ENCODE measurements at regions not wholly inside any gene's neighbourhood (a gene's known extent, or its start where the extent isn't known, plus 50 kb on each side); places are given as distances from the start of the nearest gene placed in this dataset.

DNA sequence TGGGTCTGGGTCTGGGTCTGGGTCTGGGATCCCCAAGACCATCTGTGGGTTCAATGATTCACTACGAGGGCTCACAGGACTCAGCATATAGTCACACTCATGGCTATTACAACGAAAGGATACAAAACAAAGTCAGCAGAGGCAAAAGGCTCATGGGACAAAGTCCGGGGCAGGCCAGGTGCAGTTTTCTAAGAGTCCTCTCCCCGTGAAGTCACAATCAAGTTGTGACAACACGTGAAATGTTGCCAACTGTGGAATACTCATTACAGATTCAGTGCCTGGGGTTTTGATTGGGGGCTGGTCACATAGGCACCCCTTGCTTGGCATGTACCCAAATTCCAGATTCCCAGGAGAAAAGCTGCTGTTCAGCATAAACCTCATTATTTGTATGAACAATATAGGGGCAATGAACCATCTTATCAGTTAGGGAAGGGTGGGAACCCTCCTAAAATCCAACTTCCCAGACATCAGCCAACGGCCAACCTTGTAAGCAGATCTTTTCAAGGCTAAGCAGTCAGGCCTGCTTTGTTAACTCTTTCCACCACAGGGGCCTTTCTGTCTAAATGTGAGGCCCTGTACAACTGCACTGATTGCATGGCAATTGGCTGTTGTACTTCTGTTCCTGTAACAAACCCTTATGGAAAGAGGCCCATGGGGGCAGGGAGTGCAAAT, 58.2 kb upstream of the DIPK2B start:
- TF ChIP-seq POLR2AphosphoS5 (IDR thresholded peaks at IDR 0.05; ENCODE audit: low read depth, low read length), result no peak
- TF ChIP-seq, protein P1, sequence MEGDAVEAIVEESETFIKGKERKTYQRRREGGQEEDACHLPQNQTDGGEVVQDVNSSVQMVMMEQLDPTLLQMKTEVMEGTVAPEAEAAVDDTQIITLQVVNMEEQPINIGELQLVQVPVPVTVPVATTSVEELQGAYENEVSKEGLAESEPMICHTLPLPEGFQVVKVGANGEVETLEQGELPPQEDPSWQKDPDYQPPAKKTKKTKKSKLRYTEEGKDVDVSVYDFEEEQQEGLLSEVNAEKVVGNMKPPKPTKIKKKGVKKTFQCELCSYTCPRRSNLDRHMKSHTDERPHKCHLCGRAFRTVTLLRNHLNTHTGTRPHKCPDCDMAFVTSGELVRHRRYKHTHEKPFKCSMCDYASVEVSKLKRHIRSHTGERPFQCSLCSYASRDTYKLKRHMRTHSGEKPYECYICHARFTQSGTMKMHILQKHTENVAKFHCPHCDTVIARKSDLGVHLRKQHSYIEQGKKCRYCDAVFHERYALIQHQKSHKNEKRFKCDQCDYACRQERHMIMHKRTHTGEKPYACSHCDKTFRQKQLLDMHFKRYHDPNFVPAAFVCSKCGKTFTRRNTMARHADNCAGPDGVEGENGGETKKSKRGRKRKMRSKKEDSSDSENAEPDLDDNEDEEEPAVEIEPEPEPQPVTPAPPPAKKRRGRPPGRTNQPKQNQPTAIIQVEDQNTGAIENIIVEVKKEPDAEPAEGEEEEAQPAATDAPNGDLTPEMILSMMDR (IDR thresholded peaks at IDR 0.05), result no peak
- TF ChIP-seq, protein P2, sequence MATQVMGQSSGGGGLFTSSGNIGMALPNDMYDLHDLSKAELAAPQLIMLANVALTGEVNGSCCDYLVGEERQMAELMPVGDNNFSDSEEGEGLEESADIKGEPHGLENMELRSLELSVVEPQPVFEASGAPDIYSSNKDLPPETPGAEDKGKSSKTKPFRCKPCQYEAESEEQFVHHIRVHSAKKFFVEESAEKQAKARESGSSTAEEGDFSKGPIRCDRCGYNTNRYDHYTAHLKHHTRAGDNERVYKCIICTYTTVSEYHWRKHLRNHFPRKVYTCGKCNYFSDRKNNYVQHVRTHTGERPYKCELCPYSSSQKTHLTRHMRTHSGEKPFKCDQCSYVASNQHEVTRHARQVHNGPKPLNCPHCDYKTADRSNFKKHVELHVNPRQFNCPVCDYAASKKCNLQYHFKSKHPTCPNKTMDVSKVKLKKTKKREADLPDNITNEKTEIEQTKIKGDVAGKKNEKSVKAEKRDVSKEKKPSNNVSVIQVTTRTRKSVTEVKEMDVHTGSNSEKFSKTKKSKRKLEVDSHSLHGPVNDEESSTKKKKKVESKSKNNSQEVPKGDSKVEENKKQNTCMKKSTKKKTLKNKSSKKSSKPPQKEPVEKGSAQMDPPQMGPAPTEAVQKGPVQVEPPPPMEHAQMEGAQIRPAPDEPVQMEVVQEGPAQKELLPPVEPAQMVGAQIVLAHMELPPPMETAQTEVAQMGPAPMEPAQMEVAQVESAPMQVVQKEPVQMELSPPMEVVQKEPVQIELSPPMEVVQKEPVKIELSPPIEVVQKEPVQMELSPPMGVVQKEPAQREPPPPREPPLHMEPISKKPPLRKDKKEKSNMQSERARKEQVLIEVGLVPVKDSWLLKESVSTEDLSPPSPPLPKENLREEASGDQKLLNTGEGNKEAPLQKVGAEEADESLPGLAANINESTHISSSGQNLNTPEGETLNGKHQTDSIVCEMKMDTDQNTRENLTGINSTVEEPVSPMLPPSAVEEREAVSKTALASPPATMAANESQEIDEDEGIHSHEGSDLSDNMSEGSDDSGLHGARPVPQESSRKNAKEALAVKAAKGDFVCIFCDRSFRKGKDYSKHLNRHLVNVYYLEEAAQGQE (IDR thresholded peaks at IDR 0.05; ENCODE audit: insufficient read depth in 1 of 2, low read depth in 2 of 2, low read length in 1 of 2), result no peak

Data from Panc1 (cell line).